AG20443 (cell line): ENCODE measurements at regions not wholly inside any gene's neighbourhood (a gene's known extent, or its start where the extent isn't known, plus 50 kb on each side); places are given as distances from the start of the nearest gene placed in this dataset.
A peak's percentile ranks its signal among the peaks of the same experiment; 100 is the strongest.

Experiments
- DNase-seq: peaks from one replicate; pipeline ENCODE4 v3.0.0; 2012; ENCODE audit warnings: low spot score, mixed read lengths

- DNase-seq: no peak
These were observed 94.7 kb upstream of the KRR1 start for GRCh38 chr12:75606151-75606550.

- peak; percentile 40 for DNase-seq
These were observed 92.1 kb upstream of the KRR1 start for GRCh38 chr12:75603475-75603874.

GRCh38 chr12:75602106-75602505 lies 90.7 kb upstream of the KRR1 start:
- no peak for DNase-seq

GRCh38 chr12:75600146-75600545 lies 88.7 kb upstream of the KRR1 start:
- no peak for DNase-seq

GRCh38 chr12:75599061-75599460 lies 87.7 kb upstream of the KRR1 start:
- no peak for DNase-seq

- no peak for DNase-seq
These were observed 85.0 kb upstream of the KRR1 start for GRCh38 chr12:75596406-75596805.

GRCh38 chr12:75592638-75593335 lies 81.4 kb upstream of the KRR1 start:
- no peak for DNase-seq

- DNase-seq: no peak
These were observed 80.7 kb upstream of the KRR1 start for GRCh38 chr12:75592086-75592485.

- no peak for DNase-seq
These were observed 80.2 kb upstream of the KRR1 start for GRCh38 chr12:75591628-75592027.

GRCh38 chr12:75589801-75590200 lies 78.4 kb upstream of the KRR1 start:
- no peak for DNase-seq

GRCh38 chr12:75587340-75588106 lies 76.1 kb upstream of the KRR1 start:
- DNase-seq: no peak

GRCh38 chr12:75585330-75585729 lies 73.9 kb upstream of the KRR1 start:
- no peak for DNase-seq

GRCh38 chr12:75583355-75583754 lies 71.9 kb upstream of the KRR1 start:
- no peak for DNase-seq

- no peak for DNase-seq
These were observed 70.1 kb upstream of the KRR1 start for GRCh38 chr12:75581515-75581914.

GRCh38 chr12:75579552-75579951 lies 68.1 kb upstream of the KRR1 start:
- no peak for DNase-seq

GRCh38 chr12:75578546-75578945 lies 67.1 kb upstream of the KRR1 start:
- DNase-seq: no peak

GRCh38 chr12:75577812-75578211 lies 66.4 kb upstream of the KRR1 start:
- no peak for DNase-seq

- no peak for DNase-seq
These were observed 60.3 kb upstream of the KRR1 start for GRCh38 chr12:75571656-75572205.

GRCh38 chr12:75571204-75571603 lies 59.8 kb upstream of the KRR1 start:
- no peak for DNase-seq

GRCh38 chr12:75568801-75569200 lies 57.4 kb upstream of the KRR1 start:
- DNase-seq: no peak

- DNase-seq: no peak
These were observed 57.0 kb upstream of the KRR1 start for GRCh38 chr12:75568393-75568792.

GRCh38 chr12:75565795-75566194 lies 54.4 kb upstream of the KRR1 start:
- no peak for DNase-seq

- no peak for DNase-seq
These were observed 53.4 kb upstream of the KRR1 start for GRCh38 chr12:75564852-75565251.
